B cell (primary cell): ENCODE measurements at regions not wholly inside any gene's neighbourhood (a gene's known extent, or its start where the extent isn't known, plus 50 kb on each side); places are given as distances from the start of the nearest gene placed in this dataset.

Source experiments
- ATAC-seq: fragments of 200-7000 bp; cut with Tn5 transposase; one replicate; pipeline ENCODE4 v1.10.0; 2021; ENCODE audit warnings: low read depth, mild to moderate bottlenecking, moderate number of reproducible peaks, moderate library complexity
- CTCF ChIA-PET: fragments of 350-600 bp; sonication (Branson Sonifier 250); formaldehyde crosslinking; loops from one replicate; lab custom pipeline; 2021; ENCODE audit warnings: antibody characterized with exemption, inconsistent platforms; lab: Charles Lee
- POLR2A ChIA-PET: fragments of 350-600 bp; sonication (Branson Sonifier 250); formaldehyde crosslinking; loops from one replicate; lab custom pipeline; 2021; ENCODE audit warnings: antibody characterized with exemption; lab: Charles Lee
- DNase-seq: peaks from one replicate; pipeline ENCODE4 v3.0.0; 2013
- H2AFZ ChIP-seq: 2 replicates; pipeline ENCODE4 v1.6.1; 2012; ENCODE audit warnings: mild to moderate bottlenecking, low read depth, low read length; ENCODE audit not compliant: insufficient read depth, poor library complexity, severe bottlenecking
- H3K27ac ChIP-seq, 2 donors: 1 replicate in 1 of 2; 2 replicates in 1 of 2; pipeline ENCODE4 v1.5.1; 2012 to 2013; ENCODE audit warnings: low read length in 2 of 2, mild to moderate bottlenecking in 2 of 2, moderate library complexity in 1 of 2
- H3K27me3 ChIP-seq, 4 experiments: fragments of 200-600 bp in 1 of 4; sonication (generic) in 1 of 4; replicated peaks in 1 of 4; 1 replicate in 2 of 4; 2 replicates in 2 of 4; pipeline versions ENCODE4 v1.6.1 to v1.7.0; 2013 to 2016; ENCODE audit warnings: low read length in 3 of 4, mild to moderate bottlenecking in 2 of 4, mixed read lengths in 1 of 4, moderate library complexity in 1 of 4; ENCODE audit not compliant: insufficient read depth in 4 of 4, control insufficient read depth in 3 of 4; ENCODE audit errors: control extremely low read depth in 1 of 4
- H3K36me3 ChIP-seq, 2 experiments: replicated peaks in 1 of 2; 1 replicate in 1 of 2; 2 replicates in 1 of 2; pipeline versions ENCODE4 v1.6.1 to v1.7.1; 2013; ENCODE audit warnings: low read length in 1 of 2; ENCODE audit not compliant: insufficient read depth in 2 of 2, control insufficient read depth in 1 of 2; ENCODE audit errors: control extremely low read depth in 1 of 2, extremely low read depth in 1 of 2
- H3K4me1 ChIP-seq, 2 donors: fragments of 200-600 bp in 1 of 2; sonication (generic) in 1 of 2; 1 replicate in 1 of 2; 2 replicates in 1 of 2; pipeline versions ENCODE4 v1.5.1 to v1.6.1; 2013 to 2017; ENCODE audit warnings: low read length in 2 of 2; ENCODE audit not compliant: control insufficient read depth in 2 of 2, insufficient read depth in 2 of 2
- H3K4me2 ChIP-seq: replicated peaks from 2 replicates; pipeline ENCODE3; 2012; ENCODE audit warnings: mild to moderate bottlenecking, low read depth, low read length; ENCODE audit not compliant: poor library complexity, severe bottlenecking
- H3K4me3 ChIP-seq, 5 experiments: fragments of 200-600 bp in 1 of 5; sonication (generic) in 1 of 5; 1 replicate in 3 of 5; 2 replicates in 2 of 5; pipeline versions ENCODE4 v1.5.1 to v1.7.0; 2011 to 2016; ENCODE audit warnings: low read length in 4 of 5, mild to moderate bottlenecking in 4 of 5, low read depth in 2 of 5, control low read depth in 1 of 5, moderate library complexity in 1 of 5; ENCODE audit not compliant: insufficient read depth in 1 of 5; ENCODE audit errors: control extremely low read depth in 1 of 5, extremely low read depth in 1 of 5
- H3K79me2 ChIP-seq: fragments of 200-600 bp; sonication (generic); one replicate; pipeline ENCODE4 v1.6.0; 2016; ENCODE audit warnings: low read length; ENCODE audit not compliant: control insufficient read depth, insufficient read depth
- H3K9ac ChIP-seq: fragments of 200-600 bp; sonication (generic); 2 replicates; pipeline ENCODE4 v1.6.1; 2017; ENCODE audit warnings: mild to moderate bottlenecking, low read length, moderate library complexity
- H3K9me3 ChIP-seq, 3 donors: one replicate each; pipeline versions ENCODE4 v1.6.1 to v1.7.1; 2013; ENCODE audit warnings: low read length in 2 of 3; ENCODE audit not compliant: control insufficient read depth in 2 of 3, insufficient read depth in 1 of 3; ENCODE audit errors: control extremely low read depth in 1 of 3
- H4K20me1 ChIP-seq: 2 replicates; pipeline ENCODE4 v1.6.0; 2012; ENCODE audit warnings: mild to moderate bottlenecking, low read length; ENCODE audit not compliant: insufficient read depth, control insufficient read depth, poor library complexity, severe bottlenecking
- H3K27ac Mint-ChIP-seq: one replicate; pipeline ENCODE4 v1.8.0; 2021; ENCODE audit warnings: mixed read lengths
- H3K27me3 Mint-ChIP-seq: one replicate; pipeline ENCODE4 v1.8.0; 2021; ENCODE audit warnings: mixed read lengths
- H3K4me1 Mint-ChIP-seq: one replicate; pipeline ENCODE4 v1.8.0; 2021; ENCODE audit warnings: mixed read lengths
- H3K4me3 Mint-ChIP-seq: one replicate; pipeline ENCODE4 v1.8.0; 2021; ENCODE audit warnings: mixed read lengths
- H3K9me3 Mint-ChIP-seq: one replicate; pipeline ENCODE4 v1.8.0; 2022; ENCODE audit warnings: mixed read lengths; ENCODE audit not compliant: insufficient read depth
- EZH2 ChIP-seq: IDR thresholded peaks from 2 replicates; pipeline ENCODE4 v1.6.1; 2012; ENCODE audit warnings: borderline replicate concordance, low read depth, mild to moderate bottlenecking, moderate library complexity, low read length; ENCODE audit not compliant: insufficient read depth, poor library complexity, severe bottlenecking
- WGBS: methylation state at CpG from one replicate; pipeline ENCODE4 v1.1.5; 2013; ENCODE audit warnings: missing lambda C conversion rate; ENCODE audit not compliant: insufficient coverage; 5-methylcytosine and 5-hydroxymethylcytosine counted together
- intact Hi-C: fragments of 100-400 bp; cut with micrococcal nuclease; formaldehyde crosslinking; loops from one replicate; pipeline ENCODE4 v1.10.0; 2022
- TF ChIP-seq, protein P1 (sequence below): fragments of 200-600 bp; IDR thresholded peaks from one replicate; pipeline ENCODE4 v1.8.0; 2022; ENCODE audit warnings: antibody characterized with exemption, mild to moderate bottlenecking

DNA sequence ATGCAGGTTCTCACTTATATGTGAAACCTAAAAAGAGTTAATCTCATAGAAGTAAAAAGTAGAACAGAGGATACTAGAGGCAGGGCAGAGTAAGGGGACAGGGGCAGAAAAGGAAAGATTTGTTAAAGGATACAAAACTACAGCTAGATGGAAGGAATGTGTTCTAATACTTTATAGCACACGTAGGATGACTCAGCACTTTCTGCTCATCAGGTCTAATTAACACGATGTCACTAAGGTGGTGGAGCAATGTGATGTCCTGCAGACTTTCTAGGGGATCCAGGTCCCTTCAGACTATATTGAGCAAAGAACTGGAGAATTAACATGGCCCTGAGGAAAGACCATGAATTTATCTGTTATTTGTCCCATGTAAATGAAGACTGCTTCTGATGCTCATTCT, 80.8 kb upstream of the CMKLR1 start:
- Histone ChIP-seq H3K79me2 (no peaks in the 10 kb centered on the region), H3K36me3 (no peaks in the 10 kb centered on the region), H3K9me3 (no peaks in the 10 kb centered on the region), H3K4me2 (no peak overlapping the region), H3K27ac (no peak overlapping the region), H3K9ac (no peak overlapping the region), H2AFZ (no peak overlapping the region), H4K20me1 (no peaks in the 10 kb centered on the region), H3K4me1 (no peaks in the 10 kb centered on the region), H3K27me3 (peaks cover 0 to 9% (median 0%) of the 10 kb centered on the region in 4 experiments), H3K4me3 (no peak overlapping the region)
- Mint-ChIP-seq H3K27me3 (peaks cover 20% of the 10 kb centered on the region), H3K4me3 (no peak overlapping the region), H3K4me1 (no peaks in the 10 kb centered on the region), H3K27ac (no peak overlapping the region), H3K9me3 (peaks cover 5% of the 10 kb centered on the region)
- DNase-seq = no peak
- whole genome bisulfite sequencing = 83% methylated on average over 2 of the region's 2 CpGs
- intact Hi-C loops = no loop called here
- ChIA-PET CTCF (no interaction called here), POLR2A (no interaction called here)
- ATAC-seq = no peak
- TF ChIP-seq, protein P1, sequence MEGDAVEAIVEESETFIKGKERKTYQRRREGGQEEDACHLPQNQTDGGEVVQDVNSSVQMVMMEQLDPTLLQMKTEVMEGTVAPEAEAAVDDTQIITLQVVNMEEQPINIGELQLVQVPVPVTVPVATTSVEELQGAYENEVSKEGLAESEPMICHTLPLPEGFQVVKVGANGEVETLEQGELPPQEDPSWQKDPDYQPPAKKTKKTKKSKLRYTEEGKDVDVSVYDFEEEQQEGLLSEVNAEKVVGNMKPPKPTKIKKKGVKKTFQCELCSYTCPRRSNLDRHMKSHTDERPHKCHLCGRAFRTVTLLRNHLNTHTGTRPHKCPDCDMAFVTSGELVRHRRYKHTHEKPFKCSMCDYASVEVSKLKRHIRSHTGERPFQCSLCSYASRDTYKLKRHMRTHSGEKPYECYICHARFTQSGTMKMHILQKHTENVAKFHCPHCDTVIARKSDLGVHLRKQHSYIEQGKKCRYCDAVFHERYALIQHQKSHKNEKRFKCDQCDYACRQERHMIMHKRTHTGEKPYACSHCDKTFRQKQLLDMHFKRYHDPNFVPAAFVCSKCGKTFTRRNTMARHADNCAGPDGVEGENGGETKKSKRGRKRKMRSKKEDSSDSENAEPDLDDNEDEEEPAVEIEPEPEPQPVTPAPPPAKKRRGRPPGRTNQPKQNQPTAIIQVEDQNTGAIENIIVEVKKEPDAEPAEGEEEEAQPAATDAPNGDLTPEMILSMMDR = no peak
- TF ChIP-seq EZH2 = no peak

DNA sequence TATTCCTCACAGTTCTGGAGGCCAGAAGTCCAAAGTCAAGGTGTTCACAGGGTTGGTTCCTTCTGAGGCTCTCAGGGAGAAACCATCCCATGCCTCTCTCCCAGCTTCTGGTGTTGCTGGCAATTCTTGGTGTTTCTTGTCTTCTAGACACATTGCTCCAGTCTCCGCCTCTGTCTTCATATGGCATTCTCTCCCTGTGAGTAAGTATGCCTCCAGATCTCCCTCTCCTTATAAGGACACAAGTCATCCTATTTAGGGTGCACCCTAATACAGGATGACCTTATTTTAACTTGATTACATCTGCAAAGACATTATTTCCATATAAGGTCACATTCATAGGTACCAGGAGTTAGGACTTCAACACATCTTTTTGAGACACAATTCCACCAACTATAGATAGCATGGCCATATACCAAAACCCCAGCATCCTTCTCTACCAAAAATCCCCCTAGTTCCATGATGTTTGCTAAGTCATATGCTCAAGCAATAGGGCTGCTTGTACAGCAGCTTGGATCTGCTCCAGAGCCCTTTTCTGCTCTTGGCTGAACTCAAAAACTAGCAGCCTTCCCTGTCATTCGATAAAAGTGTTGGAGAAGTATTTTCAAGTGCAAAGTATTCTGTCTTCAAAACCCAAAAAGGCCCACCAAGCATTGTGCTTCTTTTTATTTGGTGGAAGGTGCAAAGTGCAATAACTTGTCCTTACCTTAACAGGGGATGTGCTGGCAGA, 79.2 kb upstream of the CMKLR1 start:
- TF ChIP-seq, protein P1 = no peak
- TF ChIP-seq EZH2 = no peak
- Histone ChIP-seq H4K20me1 (no peaks in the 10 kb centered on the region), H3K9ac (no peak overlapping the region), H3K36me3 (no peaks in the 10 kb centered on the region), H3K4me1 (no peaks in the 10 kb centered on the region), H3K27me3 (peaks cover 0 to 6% (median 0%) of the 10 kb centered on the region in 4 experiments), H3K9me3 (no peaks in the 10 kb centered on the region), H2AFZ (no peak overlapping the region), H3K4me3 (no peak overlapping the region), H3K79me2 (no peaks in the 10 kb centered on the region), H3K4me2 (no peak overlapping the region), H3K27ac (no peak overlapping the region)
- ChIA-PET CTCF (no interaction called here), POLR2A (no interaction called here)
- no peak overlapping the region for H3K4me3 Mint-ChIP-seq
- DNase-seq = no peak
- H3K9me3 Mint-ChIP-seq = peaks cover 5% of the 10 kb centered on the region
- intact Hi-C loops = no loop called here
- peaks cover 16% of the 10 kb centered on the region for H3K27me3 Mint-ChIP-seq
- 64% methylated on average over 1 of the region's 2 CpGs for WGBS
- no peak for ATAC-seq
- no peaks in the 10 kb centered on the region for H3K4me1 Mint-ChIP-seq
- H3K27ac Mint-ChIP-seq = no peak overlapping the region
